ENCODE measurements at regions not wholly inside any gene's neighbourhood (a gene's known extent, or its start where the extent isn't known, plus 50 kb on each side); places are given as distances from the start of the nearest gene placed in this dataset.

DNA sequence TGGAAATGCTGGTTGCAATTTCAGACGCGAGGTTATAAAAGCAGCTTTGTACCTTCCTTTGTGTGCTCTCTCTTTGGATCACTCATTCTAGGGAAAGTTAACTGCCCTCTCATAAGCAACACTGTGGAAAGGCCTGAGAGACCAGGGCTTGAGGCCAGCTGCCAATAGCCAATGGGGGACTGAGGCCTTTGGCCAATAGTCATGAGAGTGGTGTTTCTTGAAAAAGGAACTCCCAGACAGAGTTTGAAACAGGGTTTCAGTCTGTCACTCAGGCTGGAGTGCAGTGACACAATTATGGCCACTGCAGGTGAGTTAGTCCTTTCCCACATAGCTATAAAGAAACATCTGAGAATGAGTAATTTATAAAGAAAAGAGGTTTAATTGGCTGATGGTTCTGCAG lies 524.7 kb upstream of the SMIM31 start:
- TF ChIP-seq, protein P1, sequence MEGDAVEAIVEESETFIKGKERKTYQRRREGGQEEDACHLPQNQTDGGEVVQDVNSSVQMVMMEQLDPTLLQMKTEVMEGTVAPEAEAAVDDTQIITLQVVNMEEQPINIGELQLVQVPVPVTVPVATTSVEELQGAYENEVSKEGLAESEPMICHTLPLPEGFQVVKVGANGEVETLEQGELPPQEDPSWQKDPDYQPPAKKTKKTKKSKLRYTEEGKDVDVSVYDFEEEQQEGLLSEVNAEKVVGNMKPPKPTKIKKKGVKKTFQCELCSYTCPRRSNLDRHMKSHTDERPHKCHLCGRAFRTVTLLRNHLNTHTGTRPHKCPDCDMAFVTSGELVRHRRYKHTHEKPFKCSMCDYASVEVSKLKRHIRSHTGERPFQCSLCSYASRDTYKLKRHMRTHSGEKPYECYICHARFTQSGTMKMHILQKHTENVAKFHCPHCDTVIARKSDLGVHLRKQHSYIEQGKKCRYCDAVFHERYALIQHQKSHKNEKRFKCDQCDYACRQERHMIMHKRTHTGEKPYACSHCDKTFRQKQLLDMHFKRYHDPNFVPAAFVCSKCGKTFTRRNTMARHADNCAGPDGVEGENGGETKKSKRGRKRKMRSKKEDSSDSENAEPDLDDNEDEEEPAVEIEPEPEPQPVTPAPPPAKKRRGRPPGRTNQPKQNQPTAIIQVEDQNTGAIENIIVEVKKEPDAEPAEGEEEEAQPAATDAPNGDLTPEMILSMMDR (IDR thresholded peaks at IDR 0.05): no peak
- no peak for TF ChIP-seq POLR2A (IDR thresholded peaks at IDR 0.05)

All from body of pancreas (tissue), 4 donors.